Heart left ventricle (tissue), 16 donors: ENCODE measurements at regions not wholly inside any gene's neighbourhood (a gene's known extent, or its start where the extent isn't known, plus 50 kb on each side); places are given as distances from the start of the nearest gene placed in this dataset.

Experiments
- ATAC-seq, 4 donors: fragments of 200-7000 bp; cut with Tn5 transposase; one replicate each; pipeline ENCODE4 v1.9.1; 2020 to 2022; ENCODE audit warnings: moderate library complexity in 4 of 4, mild to moderate bottlenecking in 3 of 4, moderate number of reproducible peaks in 1 of 4
- DNase-seq, 5 donors: peaks; one replicate each; pipeline ENCODE4 v3.0.0-alpha.2; 2020
- H3K27ac ChIP-seq, 12 donors: fragments of 200-600 bp; sonication (generic) in 4 of 12; one replicate each; pipeline versions ENCODE4 v1.5.0 to v1.8.0; 2016 to 2022; ENCODE audit warnings: mild to moderate bottlenecking in 2 of 12
- H3K27me3 ChIP-seq, 9 donors: fragments of 200-600 bp; sonication (generic) in 2 of 9; one replicate each; pipeline versions ENCODE4 v1.5.1 to v1.8.0; 2016 to 2022; ENCODE audit warnings: mild to moderate bottlenecking in 3 of 9
- H3K36me3 ChIP-seq, 9 donors: fragments of 200-600 bp; sonication (generic) in 2 of 9; one replicate each; pipeline versions ENCODE4 v1.5.0 to v1.8.0; 2018 to 2022; ENCODE audit warnings: mild to moderate bottlenecking in 2 of 9
- H3K4me1 ChIP-seq, 12 donors: fragments of 200-600 bp; sonication (generic) in 4 of 12; one replicate each; pipeline versions ENCODE4 v1.5.0 to v1.8.0; 2016 to 2022; ENCODE audit warnings: mild to moderate bottlenecking in 3 of 12
- H3K4me3 ChIP-seq, 12 donors: fragments of 200-600 bp; sonication (generic) in 4 of 12; one replicate each; pipeline versions ENCODE4 v1.5.0 to v1.8.0; 2017 to 2022; ENCODE audit warnings: mild to moderate bottlenecking in 9 of 12, moderate library complexity in 4 of 12
- H3K9me3 ChIP-seq, 12 donors: fragments of 200-600 bp; sonication (generic) in 4 of 12; one replicate each; pipeline versions ENCODE4 v1.5.0 to v1.8.0; 2016 to 2022; ENCODE audit warnings: mild to moderate bottlenecking in 1 of 12
- CTCF ChIP-seq, 12 donors: fragments of 200-600 bp; sonication (generic) in 4 of 12; IDR thresholded peaks; one replicate each; pipeline versions ENCODE4 v1.5.0 to v1.8.0; 2018 to 2022; ENCODE audit warnings: antibody characterized with exemption in 12 of 12, mild to moderate bottlenecking in 5 of 12
- POLR2A ChIP-seq, 2 donors: fragments of 450-650 bp; IDR thresholded peaks; one replicate each; pipeline ENCODE4 v1.6.1; 2017; ENCODE audit warnings: antibody characterized with exemption in 2 of 2, mild to moderate bottlenecking in 2 of 2, moderate library complexity in 2 of 2
- WGBS, 4 donors: extraction: QIAGEN DNeasy Blood & Tissue Kit in 2 of 4; methylation state at CpG; one replicate each; pipeline versions ENCODE4 v1.1.5 to v1.1.7; 2013 to 2018; 5-methylcytosine and 5-hydroxymethylcytosine counted together
- intact Hi-C, 10 donors: fragments of 100-400 bp; cut with DNase I; formaldehyde crosslinking; loops; one replicate each; pipeline versions ENCODE4 v1.11.1 to v1.14.2; 2022
- donor health status: ischemic (EF 13 %, LVEDD 7.1; RV severe dilation, severe dysfunction).
- donor health status: healthy with polysubstance abuse.
- donor health status: DM: no; HTN: yes; CAD: no.
- donor health status: DM: no; HTN: no; CAD: no.
- donor health status: ischemic (EF 25% LVEDD 6.9; RV normal size, moderate dysfunction).
- donor health status: ischemic (EF 25% LVEDD 5.7; RV mildly dilated, moderate dysfunction).
- donor health status: healthy.
- donor health status: DM: yes; HTN: yes; CAD: no.
- donor health status: ischemic (EF 35%, LVEDD 5.7; RV mildly dilated, moderate dysfunction).
- donor health status: nonischemic (EF 11% LVEDD 7.7; RV severe dilation, severe dysfunction).
- donor health status: DM: yes; HTN: yes; CAD: no.
- donor health status: PGD.
- donor health status: ischemic (EF 29% LVEDD 5.4; RV normal size, mild dysfunction).
- donor health status: nonischemic (EF 23%, LVEDD 6.1; RV moderate dilation, normal function).

GRCh38 chr16:77548151-77548550, 113.3 kb upstream of the ADAMTS18 start:
- WGBS, 4 donors = 75 to 84% (median 78%) methylated on average over 4 of the region's 4 CpGs
- H3K4me1 ChIP-seq = no peaks in the 10 kb centered on the region

DNA sequence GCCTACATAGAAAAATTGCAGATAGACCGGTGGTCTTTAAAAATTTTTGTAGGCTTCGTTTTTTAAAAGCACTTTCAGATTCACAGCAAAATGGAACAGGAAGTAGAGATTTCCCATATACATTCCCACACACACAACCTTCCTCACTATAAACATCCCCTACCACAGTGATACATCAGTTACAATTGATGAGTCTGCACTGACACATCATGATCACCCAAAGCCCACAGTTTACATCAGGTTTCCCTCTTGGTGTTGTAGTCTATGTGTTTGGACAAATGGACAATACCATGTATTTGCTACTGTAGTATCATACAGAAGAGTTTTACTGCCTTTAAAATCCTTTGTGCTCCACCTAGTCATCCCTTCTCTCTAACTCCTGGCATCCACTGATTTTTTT, 113.9 kb upstream of the ADAMTS18 start:
- ATAC-seq = no peak

More at GRCh38 chr16:77548151-77548550, 113.3 kb upstream of the ADAMTS18 start:
- Histone ChIP-seq H3K36me3 (no peaks in the 10 kb centered on the region), H3K27ac (no peak overlapping the region), H3K27me3 (peaks cover 0 to 9% (median 0%) of the 10 kb centered on the region in 9 donors), H3K4me3 (no peak overlapping the region), H3K9me3 (no peaks in the 10 kb centered on the region)
- DNase-seq = no peak
- no peak for TF ChIP-seq CTCF (IDR thresholded peaks at IDR 0.05)
- TF ChIP-seq POLR2A (IDR thresholded peaks at IDR 0.05) = no peak
- no peak for ATAC-seq
- intact Hi-C loops = no loop called here

DNA sequence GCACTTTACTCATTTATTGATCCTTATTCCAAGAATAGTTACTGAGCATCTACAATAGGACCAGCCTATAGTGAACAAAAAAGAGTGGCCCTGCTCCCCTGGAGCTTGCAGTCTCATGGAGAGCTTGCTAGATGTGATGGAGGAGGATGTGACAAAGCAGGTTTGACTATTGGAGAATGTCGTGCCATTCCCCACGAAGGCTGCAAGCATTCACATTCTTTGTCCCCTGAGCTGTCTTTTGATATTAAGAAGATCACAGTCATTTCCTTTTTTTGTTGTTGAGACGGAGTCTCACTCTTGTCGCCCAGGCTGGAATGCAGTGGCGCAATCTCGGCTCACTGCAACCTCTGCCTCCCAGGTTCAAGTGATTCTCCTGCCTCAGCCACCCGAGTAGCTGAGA, 115.0 kb upstream of the ADAMTS18 start:
- H3K9me3 ChIP-seq = no peaks in the 10 kb centered on the region
- intact Hi-C loops = no loop called here
- DNase-seq (no peak), ATAC-seq (no peak)
- H3K36me3 ChIP-seq = no peaks in the 10 kb centered on the region
- no peak overlapping the region for H3K4me3 ChIP-seq
- H3K27ac ChIP-seq = no peak overlapping the region
- 64 to 71% (median 70%) methylated on average over 7 of the region's 7 CpGs for WGBS, 4 donors
- H3K27me3 ChIP-seq = peaks cover 0 to 21% (median 0%) of the 10 kb centered on the region in 9 donors
- H3K4me1 ChIP-seq = no peaks in the 10 kb centered on the region
- TF ChIP-seq POLR2A (IDR thresholded peaks at IDR 0.05) (no peak), CTCF (IDR thresholded peaks at IDR 0.05) (no peak)

More for the DNA sequence above, 113.9 kb upstream of the ADAMTS18 start:
- Histone ChIP-seq H3K27ac (no peak overlapping the region), H3K9me3 (no peaks in the 10 kb centered on the region), H3K36me3 (no peaks in the 10 kb centered on the region), H3K4me3 (no peak overlapping the region), H3K27me3 (peaks cover 0 to 13% (median 0%) of the 10 kb centered on the region in 9 donors), H3K4me1 (no peaks in the 10 kb centered on the region)
- 67 to 77% (median 72%) methylated on average over 2 of the region's 2 CpGs for WGBS, 4 donors
- no peak for DNase-seq
- TF ChIP-seq POLR2A (IDR thresholded peaks at IDR 0.05) (no peak), CTCF (IDR thresholded peaks at IDR 0.05) (no peak)
- intact Hi-C loops = no loop called here

DNA sequence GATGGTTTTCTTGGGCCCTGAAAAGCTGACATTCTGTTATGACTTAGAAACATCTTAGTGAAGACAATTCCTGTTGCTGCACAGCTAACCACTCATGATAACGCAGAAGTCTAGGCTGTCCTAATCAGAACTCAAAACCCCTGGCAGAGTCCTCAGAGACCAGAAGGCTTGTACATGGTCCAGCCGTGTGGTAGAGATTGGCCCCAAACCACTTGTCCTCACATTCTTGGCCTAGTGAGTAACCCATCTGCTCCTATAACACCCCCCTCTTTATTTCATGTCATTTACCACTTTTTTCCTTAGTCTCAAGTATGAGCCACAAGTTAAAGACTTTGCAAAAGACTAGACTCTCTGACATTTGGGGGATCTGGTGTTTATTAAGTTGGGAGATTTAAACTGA, 116.5 kb upstream of the ADAMTS18 start:
- DNase-seq (no peak), ATAC-seq (no peak)
- 63 to 72% (median 67%) methylated on average over 2 of the region's 2 CpGs for WGBS, 4 donors
- H3K27ac ChIP-seq = no peak overlapping the region
- no peaks in the 10 kb centered on the region for H3K36me3 ChIP-seq
- H3K4me3 ChIP-seq = no peak overlapping the region
- peaks cover 0 to 16% (median 0%) of the 10 kb centered on the region in 9 donors for H3K27me3 ChIP-seq
- intact Hi-C loops = no loop called here
- no peaks in the 10 kb centered on the region for H3K4me1 ChIP-seq
- H3K9me3 ChIP-seq = no peaks in the 10 kb centered on the region
- TF ChIP-seq POLR2A (IDR thresholded peaks at IDR 0.05) (no peak), CTCF (IDR thresholded peaks at IDR 0.05) (no peak)
